ENCODE measurements at regions not wholly inside any gene's neighbourhood (a gene's known extent, or its start where the extent isn't known, plus 50 kb on each side); places are given as distances from the start of the nearest gene placed in this dataset.

- TF ChIP-seq EMX1 (CRISPR knock-in tag; IDR thresholded peaks at IDR 0.05): no peak
These were observed 64.1 kb upstream of the ITGB1 start (continued) for GRCh38 chr10:33022090-33022489.

- CTCF ChIA-PET: interaction anchor here (2.6 kb wide), 1 partner anchor 8 kb away, joined by 21 read pairs; no protein-coding TSS in a partner anchor
- ATAC-seq: no peak
- TF ChIP-seq FOXJ3 (CRISPR knock-in tag; IDR thresholded peaks at IDR 0.05; ENCODE audit: borderline replicate concordance): no peak
- TF ChIP-seq RELA (CRISPR knock-in tag; IDR thresholded peaks at IDR 0.05; ENCODE audit: borderline replicate concordance): no peak
- TF ChIP-seq RORB (CRISPR knock-in tag; IDR thresholded peaks at IDR 0.05): no peak
- no peak for TF ChIP-seq ZNF512 (CRISPR knock-in tag; IDR thresholded peaks at IDR 0.05; ENCODE audit: borderline replicate concordance)
- TF ChIP-seq SMAD4 (CRISPR knock-in tag; IDR thresholded peaks at IDR 0.05): no peak
- no peak for TF ChIP-seq ZNF416 (CRISPR knock-in tag; IDR thresholded peaks at IDR 0.05)
These were observed 59.0 kb upstream of the ITGB1 start for GRCh38 chr10:33016988-33017387.

GRCh38 chr10:33015761-33016547 lies 57.9 kb upstream of the ITGB1 start:
- ATAC-seq (no peak), DNase-seq (ENCODE audit: low spot score) (no peak)
- no peak overlapping the region for H3K4me3 Mint-ChIP-seq
- H3K4me1 Mint-ChIP-seq: peaks cover 10% of the 10 kb centered on the region
- no peaks in the 10 kb centered on the region for H3K36me3 Mint-ChIP-seq
- ChIA-PET POLR2A (no interaction called here), CTCF (no interaction called here)
- H3K27ac Mint-ChIP-seq: no peak overlapping the region
- H3K27me3 Mint-ChIP-seq (ENCODE audit: low read depth): no peaks in the 10 kb centered on the region
- H3K9me3 Mint-ChIP-seq: peaks cover 15% of the 10 kb centered on the region
- TF ChIP-seq NR3C1 (CRISPR knock-in tag; conservative IDR thresholded peaks at IDR 0.05; ENCODE audit: low read depth): no peak
- TF ChIP-seq TCF7 (CRISPR knock-in tag; IDR thresholded peaks at IDR 0.05; ENCODE audit: low read depth): no peak
- TF ChIP-seq SOX15 (CRISPR knock-in tag; IDR thresholded peaks at IDR 0.05): no peak
- TF ChIP-seq TEAD1 (CRISPR knock-in tag; IDR thresholded peaks at IDR 0.05): no peak
- TF ChIP-seq ELF4 (CRISPR knock-in tag; IDR thresholded peaks at IDR 0.05; ENCODE audit: low read depth): no peak
- TF ChIP-seq, protein P1, sequence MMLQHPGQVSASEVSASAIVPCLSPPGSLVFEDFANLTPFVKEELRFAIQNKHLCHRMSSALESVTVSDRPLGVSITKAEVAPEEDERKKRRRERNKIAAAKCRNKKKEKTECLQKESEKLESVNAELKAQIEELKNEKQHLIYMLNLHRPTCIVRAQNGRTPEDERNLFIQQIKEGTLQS (CRISPR knock-in tag; conservative IDR thresholded peaks at IDR 0.05): no peak
- no peak for TF ChIP-seq MXD4 (CRISPR knock-in tag; IDR thresholded peaks at IDR 0.05; ENCODE audit: borderline replicate concordance)
- TF ChIP-seq FOXJ3 (CRISPR knock-in tag; IDR thresholded peaks at IDR 0.05; ENCODE audit: borderline replicate concordance): no peak
- TF ChIP-seq SP1 (CRISPR knock-in tag; conservative IDR thresholded peaks at IDR 0.05): no peak
- TF ChIP-seq, protein P2, sequence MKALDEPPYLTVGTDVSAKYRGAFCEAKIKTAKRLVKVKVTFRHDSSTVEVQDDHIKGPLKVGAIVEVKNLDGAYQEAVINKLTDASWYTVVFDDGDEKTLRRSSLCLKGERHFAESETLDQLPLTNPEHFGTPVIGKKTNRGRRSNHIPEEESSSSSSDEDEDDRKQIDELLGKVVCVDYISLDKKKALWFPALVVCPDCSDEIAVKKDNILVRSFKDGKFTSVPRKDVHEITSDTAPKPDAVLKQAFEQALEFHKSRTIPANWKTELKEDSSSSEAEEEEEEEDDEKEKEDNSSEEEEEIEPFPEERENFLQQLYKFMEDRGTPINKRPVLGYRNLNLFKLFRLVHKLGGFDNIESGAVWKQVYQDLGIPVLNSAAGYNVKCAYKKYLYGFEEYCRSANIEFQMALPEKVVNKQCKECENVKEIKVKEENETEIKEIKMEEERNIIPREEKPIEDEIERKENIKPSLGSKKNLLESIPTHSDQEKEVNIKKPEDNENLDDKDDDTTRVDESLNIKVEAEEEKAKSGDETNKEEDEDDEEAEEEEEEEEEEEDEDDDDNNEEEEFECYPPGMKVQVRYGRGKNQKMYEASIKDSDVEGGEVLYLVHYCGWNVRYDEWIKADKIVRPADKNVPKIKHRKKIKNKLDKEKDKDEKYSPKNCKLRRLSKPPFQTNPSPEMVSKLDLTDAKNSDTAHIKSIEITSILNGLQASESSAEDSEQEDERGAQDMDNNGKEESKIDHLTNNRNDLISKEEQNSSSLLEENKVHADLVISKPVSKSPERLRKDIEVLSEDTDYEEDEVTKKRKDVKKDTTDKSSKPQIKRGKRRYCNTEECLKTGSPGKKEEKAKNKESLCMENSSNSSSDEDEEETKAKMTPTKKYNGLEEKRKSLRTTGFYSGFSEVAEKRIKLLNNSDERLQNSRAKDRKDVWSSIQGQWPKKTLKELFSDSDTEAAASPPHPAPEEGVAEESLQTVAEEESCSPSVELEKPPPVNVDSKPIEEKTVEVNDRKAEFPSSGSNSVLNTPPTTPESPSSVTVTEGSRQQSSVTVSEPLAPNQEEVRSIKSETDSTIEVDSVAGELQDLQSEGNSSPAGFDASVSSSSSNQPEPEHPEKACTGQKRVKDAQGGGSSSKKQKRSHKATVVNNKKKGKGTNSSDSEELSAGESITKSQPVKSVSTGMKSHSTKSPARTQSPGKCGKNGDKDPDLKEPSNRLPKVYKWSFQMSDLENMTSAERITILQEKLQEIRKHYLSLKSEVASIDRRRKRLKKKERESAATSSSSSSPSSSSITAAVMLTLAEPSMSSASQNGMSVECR (CRISPR knock-in tag; IDR thresholded peaks at IDR 0.05; ENCODE audit: borderline replicate concordance): no peak
- no peak for TF ChIP-seq CBFB (CRISPR knock-in tag; IDR thresholded peaks at IDR 0.05; ENCODE audit: low read depth)
- TF ChIP-seq FOXP4 (CRISPR knock-in tag; IDR thresholded peaks at IDR 0.05): no peak
- TF ChIP-seq, protein P3, sequence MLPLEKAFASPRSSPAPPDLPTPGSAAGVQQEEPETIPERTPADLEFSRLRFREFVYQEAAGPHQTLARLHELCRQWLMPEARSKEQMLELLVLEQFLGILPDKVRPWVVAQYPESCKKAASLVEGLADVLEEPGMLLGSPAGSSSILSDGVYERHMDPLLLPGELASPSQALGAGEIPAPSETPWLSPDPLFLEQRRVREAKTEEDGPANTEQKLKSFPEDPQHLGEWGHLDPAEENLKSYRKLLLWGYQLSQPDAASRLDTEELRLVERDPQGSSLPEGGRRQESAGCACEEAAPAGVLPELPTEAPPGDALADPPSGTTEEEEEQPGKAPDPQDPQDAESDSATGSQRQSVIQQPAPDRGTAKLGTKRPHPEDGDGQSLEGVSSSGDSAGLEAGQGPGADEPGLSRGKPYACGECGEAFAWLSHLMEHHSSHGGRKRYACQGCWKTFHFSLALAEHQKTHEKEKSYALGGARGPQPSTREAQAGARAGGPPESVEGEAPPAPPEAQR (CRISPR knock-in tag; IDR thresholded peaks at IDR 0.05): no peak
- no peak for TF ChIP-seq HMGA2 (CRISPR knock-in tag; IDR thresholded peaks at IDR 0.05)
- no peak for TF ChIP-seq E2F5 (CRISPR knock-in tag; IDR thresholded peaks at IDR 0.05)
- no peak for TF ChIP-seq EMX1 (CRISPR knock-in tag; IDR thresholded peaks at IDR 0.05)

More at GRCh38 chr10:33016988-33017387, 59.0 kb upstream of the ITGB1 start:
- H3K4me1 Mint-ChIP-seq: peaks cover 11% of the 10 kb centered on the region
- H3K4me3 Mint-ChIP-seq: no peak overlapping the region
- H3K27me3 Mint-ChIP-seq (ENCODE audit: low read depth): no peaks in the 10 kb centered on the region
- no peak overlapping the region for H3K27ac Mint-ChIP-seq
- no peak for DNase-seq (ENCODE audit: low spot score)
- POLR2A ChIA-PET: no interaction called here
- peaks cover 15% of the 10 kb centered on the region for H3K9me3 Mint-ChIP-seq
- H3K36me3 Mint-ChIP-seq: no peaks in the 10 kb centered on the region

Data from WTC11 (cell line).